Body of pancreas (tissue), 4 donors: ENCODE measurements at regions not wholly inside any gene's neighbourhood (a gene's known extent, or its start where the extent isn't known, plus 50 kb on each side); places are given as distances from the start of the nearest gene placed in this dataset.

Experiments used
- POLR2A ChIP-seq, 3 donors: fragments of 450-650 bp; IDR thresholded peaks; one replicate each; pipeline ENCODE4 v1.6.1; 2016; ENCODE audit warnings: antibody characterized with exemption in 3 of 3, mild to moderate bottlenecking in 2 of 3
- TF ChIP-seq, protein P1 (sequence below), 7 experiments: fragments of 450-650 bp in 4 of 7; fragments of 200-600 bp in 3 of 7; sonication (generic) in 3 of 7; IDR thresholded peaks; one replicate each; pipeline ENCODE4 v1.5.1; 2016 to 2019; ENCODE audit warnings: antibody characterized with exemption in 7 of 7

DNA sequence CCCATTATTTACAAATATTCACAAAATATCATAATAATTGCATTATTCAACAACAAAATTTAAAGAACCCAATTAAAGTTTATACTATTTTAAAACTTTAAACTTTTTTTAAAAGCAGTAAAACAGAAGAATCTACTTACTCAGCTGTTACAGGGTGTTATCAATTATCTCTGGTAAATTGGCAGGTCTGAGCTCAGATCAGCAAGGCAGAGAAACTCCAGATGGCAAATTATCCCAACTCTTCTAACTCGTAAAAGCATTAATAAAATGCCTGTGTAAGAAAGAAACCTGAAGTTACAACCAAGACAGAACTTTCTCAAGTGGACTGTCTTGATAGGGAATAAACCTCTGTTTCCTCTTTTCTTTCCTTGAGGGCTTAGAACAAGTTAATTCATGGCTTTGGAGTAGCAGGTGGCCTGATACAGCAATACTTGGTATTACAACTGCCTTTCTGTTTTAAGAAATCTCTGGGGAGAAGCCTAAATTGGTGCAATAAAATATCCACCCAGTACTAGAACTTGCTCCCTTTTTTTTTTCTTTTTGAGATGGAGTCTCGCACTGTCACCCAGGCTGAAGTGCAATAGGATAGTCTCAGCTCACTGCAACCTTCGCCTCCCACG, 275.3 kb upstream of the MKLN1 start:
- TF ChIP-seq, protein P1, sequence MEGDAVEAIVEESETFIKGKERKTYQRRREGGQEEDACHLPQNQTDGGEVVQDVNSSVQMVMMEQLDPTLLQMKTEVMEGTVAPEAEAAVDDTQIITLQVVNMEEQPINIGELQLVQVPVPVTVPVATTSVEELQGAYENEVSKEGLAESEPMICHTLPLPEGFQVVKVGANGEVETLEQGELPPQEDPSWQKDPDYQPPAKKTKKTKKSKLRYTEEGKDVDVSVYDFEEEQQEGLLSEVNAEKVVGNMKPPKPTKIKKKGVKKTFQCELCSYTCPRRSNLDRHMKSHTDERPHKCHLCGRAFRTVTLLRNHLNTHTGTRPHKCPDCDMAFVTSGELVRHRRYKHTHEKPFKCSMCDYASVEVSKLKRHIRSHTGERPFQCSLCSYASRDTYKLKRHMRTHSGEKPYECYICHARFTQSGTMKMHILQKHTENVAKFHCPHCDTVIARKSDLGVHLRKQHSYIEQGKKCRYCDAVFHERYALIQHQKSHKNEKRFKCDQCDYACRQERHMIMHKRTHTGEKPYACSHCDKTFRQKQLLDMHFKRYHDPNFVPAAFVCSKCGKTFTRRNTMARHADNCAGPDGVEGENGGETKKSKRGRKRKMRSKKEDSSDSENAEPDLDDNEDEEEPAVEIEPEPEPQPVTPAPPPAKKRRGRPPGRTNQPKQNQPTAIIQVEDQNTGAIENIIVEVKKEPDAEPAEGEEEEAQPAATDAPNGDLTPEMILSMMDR (IDR thresholded peaks at IDR 0.05): no peak
- no peak for TF ChIP-seq POLR2A (IDR thresholded peaks at IDR 0.05)
